Stomach (tissue), 8 donors: ENCODE measurements at regions not wholly inside any gene's neighbourhood (a gene's known extent, or its start where the extent isn't known, plus 50 kb on each side); places are given as distances from the start of the nearest gene placed in this dataset.
"Not testable (repeated sequence)": the region's sequence is repeated elsewhere in the genome, so short reads cannot be mapped to it uniquely, and the experiment has no call there.

Experiments used
- DNase-seq, 2 donors: peaks; one replicate each; pipeline versions ENCODE4 v3.0.0 to v3.0.0-alpha.2; 2013 to 2019
- H3K27ac ChIP-seq, 5 donors: fragments of 200-600 bp in 4 of 5; sonication (generic) in 4 of 5; one replicate each; pipeline ENCODE4 v1.5.1; 2013 to 2019; ENCODE audit warnings: mild to moderate bottlenecking in 1 of 5, moderate library complexity in 1 of 5
- H3K27me3 ChIP-seq, 3 donors: fragments of 200-600 bp; sonication (generic); one replicate each; pipeline ENCODE4 v1.5.1; 2017 to 2019; ENCODE audit warnings: mixed run types in 1 of 3
- H3K36me3 ChIP-seq, 4 donors: fragments of 200-600 bp; sonication (generic); 1 replicate in 3 of 4; 2 replicates in 1 of 4; pipeline ENCODE4 v1.5.1; 2016 to 2019
- H3K4me1 ChIP-seq, 4 donors: fragments of 200-600 bp; sonication (generic); one replicate each; pipeline ENCODE4 v1.5.1; 2016 to 2019
- H3K4me3 ChIP-seq, 4 donors: fragments of 200-600 bp; sonication (generic) in 3 of 4; one replicate each; pipeline ENCODE4 v1.5.1; 2016 to 2019; ENCODE audit warnings: mild to moderate bottlenecking in 1 of 4
- H3K9me3 ChIP-seq, 4 donors: fragments of 200-600 bp; sonication (generic); one replicate each; pipeline ENCODE4 v1.5.1; 2016 to 2019
- EP300 ChIP-seq: sonication (generic); formaldehyde crosslinking; IDR thresholded peaks from one replicate; pipeline ENCODE4 v1.6.1; 2017; ENCODE audit warnings: antibody characterized with exemption
- POLR2A ChIP-seq, 4 donors: fragments of 450-650 bp; IDR thresholded peaks; one replicate each; pipeline ENCODE4 v1.6.1; 2016; ENCODE audit warnings: antibody characterized with exemption in 4 of 4, control low read depth in 2 of 4, mild to moderate bottlenecking in 1 of 4, moderate library complexity in 1 of 4
- POLR2AphosphoS5 ChIP-seq, 3 donors: sonication (generic); formaldehyde crosslinking; IDR thresholded peaks; one replicate each; pipeline ENCODE4 v1.6.1; 2016; ENCODE audit warnings: antibody characterized with exemption in 3 of 3
- WGBS, 5 donors: extraction: QIAGEN DNeasy Blood & Tissue Kit in 3 of 5; methylation state at CpG; one replicate each; pipeline versions ENCODE4 v1.1.5 to v1.1.7; 2013 to 2018; 5-methylcytosine and 5-hydroxymethylcytosine counted together
- intact Hi-C: fragments of 100-400 bp; cut with DNase I; formaldehyde crosslinking; loops from one replicate; pipeline ENCODE4 v1.15.1; 2023; ENCODE audit warnings: low total_unique reads
- TF ChIP-seq, protein P1 (sequence below), 7 experiments: fragments of 450-650 bp in 4 of 7; fragments of 200-600 bp in 3 of 7; sonication (generic) in 3 of 7; IDR thresholded peaks; one replicate each; pipeline ENCODE4 v1.5.1; 2016 to 2019; ENCODE audit warnings: antibody characterized with exemption in 7 of 7, control low read depth in 2 of 7, mild to moderate bottlenecking in 1 of 7
- donor health status: healthy with polysubstance abuse.
- donor health status: Bipolar disorder and iron deficiency.
- donor health status: healthy.

DNA sequence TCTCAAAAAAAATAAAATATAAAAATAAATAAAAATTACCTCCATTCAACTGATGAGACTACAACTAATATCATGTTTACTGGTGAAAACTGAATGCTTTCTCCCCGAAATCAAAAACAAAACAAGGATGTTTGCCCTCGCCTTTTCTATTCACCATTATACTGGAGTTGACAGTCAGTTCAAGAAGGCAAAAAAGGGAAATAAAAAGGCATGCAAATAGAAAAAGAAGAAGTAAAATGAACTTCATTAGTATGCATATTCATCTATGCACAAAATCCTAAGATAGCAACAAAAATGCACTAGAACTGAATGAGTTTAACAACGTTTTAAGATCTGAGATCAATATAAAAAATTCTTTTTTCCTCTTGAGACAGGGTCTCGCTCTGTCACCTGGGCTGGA is 72.7 kb upstream of the FAM174B start:
- no peak for DNase-seq
- no peak for TF ChIP-seq POLR2AphosphoS5 (IDR thresholded peaks at IDR 0.05)
- TF ChIP-seq EP300 = no peak
- no peak for TF ChIP-seq POLR2A (IDR thresholded peaks at IDR 0.05)
- TF ChIP-seq, protein P1, sequence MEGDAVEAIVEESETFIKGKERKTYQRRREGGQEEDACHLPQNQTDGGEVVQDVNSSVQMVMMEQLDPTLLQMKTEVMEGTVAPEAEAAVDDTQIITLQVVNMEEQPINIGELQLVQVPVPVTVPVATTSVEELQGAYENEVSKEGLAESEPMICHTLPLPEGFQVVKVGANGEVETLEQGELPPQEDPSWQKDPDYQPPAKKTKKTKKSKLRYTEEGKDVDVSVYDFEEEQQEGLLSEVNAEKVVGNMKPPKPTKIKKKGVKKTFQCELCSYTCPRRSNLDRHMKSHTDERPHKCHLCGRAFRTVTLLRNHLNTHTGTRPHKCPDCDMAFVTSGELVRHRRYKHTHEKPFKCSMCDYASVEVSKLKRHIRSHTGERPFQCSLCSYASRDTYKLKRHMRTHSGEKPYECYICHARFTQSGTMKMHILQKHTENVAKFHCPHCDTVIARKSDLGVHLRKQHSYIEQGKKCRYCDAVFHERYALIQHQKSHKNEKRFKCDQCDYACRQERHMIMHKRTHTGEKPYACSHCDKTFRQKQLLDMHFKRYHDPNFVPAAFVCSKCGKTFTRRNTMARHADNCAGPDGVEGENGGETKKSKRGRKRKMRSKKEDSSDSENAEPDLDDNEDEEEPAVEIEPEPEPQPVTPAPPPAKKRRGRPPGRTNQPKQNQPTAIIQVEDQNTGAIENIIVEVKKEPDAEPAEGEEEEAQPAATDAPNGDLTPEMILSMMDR (IDR thresholded peaks at IDR 0.05) = no peak
- Histone ChIP-seq H3K4me3 (no peak overlapping the region), H3K27ac (no peak overlapping the region), H3K36me3 (no peaks in the 10 kb centered on the region), H3K9me3 (no peaks in the 10 kb centered on the region), H3K4me1 (peaks cover 0 to 4% (median 0%) of the 10 kb centered on the region in 4 donors), H3K27me3 (no peaks in the 10 kb centered on the region)
- intact Hi-C loops = no loop called here
- WGBS, 5 donors = 74 to 92% (median 85%) methylated on average over 4 of the region's 4 CpGs

DNA sequence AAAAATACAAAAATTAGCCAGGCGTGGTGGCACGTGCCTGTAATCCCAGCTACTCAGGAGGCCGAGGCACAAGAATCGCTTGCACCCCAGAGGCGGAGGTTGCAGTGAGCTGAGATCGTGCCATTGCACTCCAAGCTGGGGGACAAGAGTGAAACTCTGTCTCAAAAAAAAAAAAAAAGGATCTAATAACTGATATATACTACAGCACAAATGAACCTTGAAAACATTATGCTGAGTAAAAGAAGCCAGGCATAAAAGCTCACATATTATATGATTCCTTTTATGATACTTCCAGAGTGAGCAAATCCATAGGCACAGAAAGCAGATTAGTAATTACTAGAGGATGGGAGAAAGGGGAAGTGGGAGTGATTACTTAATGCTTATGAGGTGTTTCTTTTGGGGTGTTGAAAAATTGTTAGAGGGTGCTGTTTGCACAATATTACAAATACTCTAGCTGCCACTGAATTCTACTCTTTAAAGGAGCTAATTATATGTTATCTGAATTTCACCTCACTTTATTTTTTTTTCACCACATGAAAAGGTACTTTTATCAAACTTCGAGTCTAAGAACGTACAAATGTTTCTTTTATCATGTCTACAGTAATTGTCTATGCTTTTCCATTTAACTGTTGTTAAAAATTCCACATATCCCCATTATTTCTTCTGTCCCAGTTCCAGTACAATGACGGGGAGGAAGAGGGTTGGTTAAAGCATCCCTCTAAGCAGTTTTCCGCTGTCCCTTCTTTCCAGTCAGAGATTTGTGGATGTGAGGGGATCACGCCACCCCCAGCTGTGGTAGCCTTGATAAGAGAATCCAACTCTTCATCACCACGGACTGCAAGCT is 77.7 kb upstream of the FAM174B start:
- 57 to 70% (median 62%) methylated on average over 12 of the region's 12 CpGs for WGBS, 5 donors
- no peaks in the 10 kb centered on the region for H3K9me3 ChIP-seq
- H3K27me3 ChIP-seq = no peaks in the 10 kb centered on the region
- peaks cover 0 to 12% (median 6%) of the 10 kb centered on the region in 4 donors for H3K4me1 ChIP-seq
- no peak for DNase-seq
- H3K4me3 ChIP-seq = peak overlapping the region; percentile 36 to 49 (median 44)
- intact Hi-C loops = no loop called here
- TF ChIP-seq POLR2A (IDR thresholded peaks at IDR 0.05) (no peak), POLR2AphosphoS5 (IDR thresholded peaks at IDR 0.05) (no peak), EP300 (no peak)
- TF ChIP-seq, protein P1 (IDR thresholded peaks at IDR 0.05) = no peak
- H3K36me3 ChIP-seq = no peaks in the 10 kb centered on the region
- H3K27ac ChIP-seq = peak overlapping the region in 4 of 5 donors; percentile 58 to 81 (median 76)

DNA sequence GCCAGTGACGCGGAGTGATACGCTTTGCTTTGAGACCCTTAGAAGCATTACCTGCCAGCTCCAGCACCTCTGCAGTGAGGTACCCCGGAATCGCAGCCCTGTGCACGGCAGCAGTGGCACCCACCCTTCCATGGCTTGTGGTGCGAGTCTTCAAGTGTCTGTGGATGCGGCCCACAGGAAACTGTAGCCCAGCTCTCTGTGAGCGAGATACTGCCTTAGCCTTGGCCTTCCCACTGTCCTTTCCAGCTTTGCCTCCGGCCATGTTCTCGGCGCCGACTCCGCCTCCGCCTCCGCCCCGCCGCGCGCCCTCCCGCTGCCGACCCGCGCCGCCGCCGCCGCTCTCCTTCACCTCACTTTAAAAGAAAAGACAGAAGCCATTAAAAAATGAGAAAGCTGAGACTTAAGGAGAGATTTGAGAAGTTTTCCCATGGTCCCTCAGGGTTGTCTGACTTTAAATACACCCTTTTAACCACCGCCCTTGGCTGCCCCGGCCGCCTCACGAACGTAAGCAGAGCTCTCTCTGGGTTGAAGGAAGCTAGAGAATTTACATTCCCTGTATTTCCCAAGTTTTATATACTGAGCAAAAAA is 78.5 kb upstream of the FAM174B start:
- intact Hi-C loops = no loop called here
- no peak for TF ChIP-seq POLR2A (IDR thresholded peaks at IDR 0.05)
- TF ChIP-seq, protein P1 (IDR thresholded peaks at IDR 0.05) = no peak
- no peak for TF ChIP-seq EP300
- no peak for TF ChIP-seq POLR2AphosphoS5 (IDR thresholded peaks at IDR 0.05)
- 6 to 38% (median 14%) methylated on average over 29 to 33 of the region's 33 CpGs for WGBS, 5 donors
- no peaks in the 10 kb centered on the region for H3K36me3 ChIP-seq
- peak in 1 of 2 donors; percentile 79 for DNase-seq
- no peaks in the 10 kb centered on the region for H3K27me3 ChIP-seq
- peak overlapping the region; percentile 36 to 49 (median 44) for H3K4me3 ChIP-seq
- peaks cover 0 to 12% (median 6%) of the 10 kb centered on the region in 4 donors for H3K4me1 ChIP-seq
- peak overlapping the region in 4 of 5 donors; percentile 58 to 81 (median 76) for H3K27ac ChIP-seq
- no peaks in the 10 kb centered on the region for H3K9me3 ChIP-seq

DNA sequence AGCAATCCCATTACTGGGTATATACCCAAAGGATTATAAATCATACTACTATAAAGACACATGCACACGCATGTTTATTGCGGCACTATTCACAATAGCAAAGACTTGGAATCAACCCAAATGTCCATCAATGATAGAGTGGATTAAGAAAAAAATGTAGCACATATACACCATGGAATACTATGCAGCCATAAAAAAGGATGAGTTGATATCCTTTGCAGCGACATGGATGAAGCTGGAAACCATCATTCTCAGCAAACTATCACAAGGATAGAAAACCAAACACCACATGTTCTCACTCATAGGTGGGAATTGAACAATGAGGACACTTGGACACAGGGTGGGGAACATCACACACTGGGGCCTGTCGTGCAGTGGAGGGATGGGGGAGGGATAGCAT is 83.7 kb upstream of the FAM174B start:
- intact Hi-C loops, H3K9me3 ChIP-seq, H3K36me3 ChIP-seq, H3K27me3 ChIP-seq, H3K27ac ChIP-seq, H3K4me3 ChIP-seq, H3K4me1 ChIP-seq, DNase-seq: not testable (repeated sequence)
- 95 to 97% (median 96%) methylated on average over 4 of the region's 4 CpGs for WGBS, 5 donors
